ENCODE measurements at regions not wholly inside any gene's neighbourhood (a gene's known extent, or its start where the extent isn't known, plus 50 kb on each side); places are given as distances from the start of the nearest gene placed in this dataset.

DNA sequence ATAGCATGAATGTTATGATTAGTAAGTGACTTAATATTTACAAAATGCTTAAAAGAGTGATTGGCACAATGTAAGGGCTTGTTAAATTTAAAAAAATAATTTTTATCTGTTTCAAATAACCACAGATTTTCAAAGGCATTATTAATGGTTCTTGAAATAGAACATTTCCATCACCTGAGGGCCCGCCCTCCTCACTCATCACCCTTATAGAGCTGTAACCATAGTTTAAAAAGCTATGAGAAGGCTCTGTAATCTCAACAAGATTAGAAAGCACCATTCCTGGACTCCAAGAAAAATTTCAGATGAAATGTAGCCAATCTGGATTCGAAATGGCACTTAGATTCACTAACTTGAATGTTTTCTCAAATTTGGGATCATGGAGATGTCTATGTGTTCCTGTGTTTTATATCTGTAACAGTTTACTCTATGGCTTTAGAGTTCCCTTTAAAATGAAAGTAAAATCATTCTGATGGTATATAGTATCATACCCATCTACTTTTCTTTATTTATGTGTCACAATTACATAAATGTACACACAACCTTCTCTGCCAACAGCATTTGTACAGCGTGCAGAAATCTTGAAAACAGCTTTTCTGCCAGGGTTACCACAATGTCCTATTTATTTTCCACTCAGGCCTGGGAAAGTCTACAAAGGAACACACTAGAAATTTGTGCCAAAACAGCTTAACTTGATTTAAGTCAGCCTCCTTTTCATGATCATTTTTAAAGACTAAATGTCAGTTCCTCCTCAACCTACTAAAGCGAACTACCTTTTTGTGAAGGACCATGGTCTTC lies 207.7 kb downstream of the TBX18 start:
- Histone ChIP-seq H3K27me3 (ENCODE audit: control insufficient read depth, insufficient read depth, low read length) (no peaks in the 10 kb centered on the region), H3K9me3 (ENCODE audit: control insufficient read depth, insufficient read depth, low read length) (no peaks in the 10 kb centered on the region), H3K4me1 (ENCODE audit: control insufficient read depth, insufficient read depth, low read length) (no peaks in the 10 kb centered on the region), H3K36me3 (ENCODE audit: control insufficient read depth, insufficient read depth, low read length) (no peaks in the 10 kb centered on the region), H3K4me3 (ENCODE audit: low read depth, low read length) (no peak overlapping the region), H3K27ac (ENCODE audit: low read depth, low read length) (no peak overlapping the region)
- DNase-seq (ENCODE audit: low read depth in 4 of 6, low spot score in 6 of 6), result peak in 5 of 6 donors; percentile 0 to 38 (median 10)
- 0% methylated on average over 1 of the region's 4 CpGs for WGBS (ENCODE audit: insufficient coverage)

DNA sequence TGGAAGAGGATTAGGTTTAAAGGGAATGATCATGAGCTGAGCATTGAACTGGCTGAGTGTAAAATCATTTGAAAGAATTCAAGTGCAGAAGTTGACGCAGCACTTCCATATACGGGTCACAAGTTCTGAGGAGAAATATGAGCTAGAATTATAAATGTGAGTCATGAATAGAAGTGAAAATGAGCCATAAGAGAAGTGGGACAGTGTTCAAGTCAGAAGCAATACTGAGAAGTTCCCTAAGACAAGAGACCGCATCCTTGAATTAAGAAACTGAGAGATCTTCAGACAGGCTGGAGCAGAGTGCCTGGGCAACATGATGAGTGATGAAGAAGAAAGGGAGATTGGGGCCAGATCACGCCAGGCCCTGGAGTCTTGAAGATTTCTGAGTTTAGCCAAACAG lies 209.7 kb downstream of the TBX18 start:
- H3K27me3 ChIP-seq (ENCODE audit: control insufficient read depth, insufficient read depth, low read length), result no peaks in the 10 kb centered on the region
- no peaks in the 10 kb centered on the region for H3K4me1 ChIP-seq (ENCODE audit: control insufficient read depth, insufficient read depth, low read length)
- H3K36me3 ChIP-seq (ENCODE audit: control insufficient read depth, insufficient read depth, low read length), result no peaks in the 10 kb centered on the region
- no peaks in the 10 kb centered on the region for H3K9me3 ChIP-seq (ENCODE audit: control insufficient read depth, insufficient read depth, low read length)
- WGBS (ENCODE audit: insufficient coverage), result 97% methylated on average over 3 of the region's 4 CpGs
- H3K27ac ChIP-seq (ENCODE audit: low read depth, low read length), result no peak overlapping the region
- DNase-seq (ENCODE audit: low read depth in 4 of 6, low spot score in 6 of 6), result no peak
- H3K4me3 ChIP-seq (ENCODE audit: low read depth, low read length), result no peak overlapping the region

DNA sequence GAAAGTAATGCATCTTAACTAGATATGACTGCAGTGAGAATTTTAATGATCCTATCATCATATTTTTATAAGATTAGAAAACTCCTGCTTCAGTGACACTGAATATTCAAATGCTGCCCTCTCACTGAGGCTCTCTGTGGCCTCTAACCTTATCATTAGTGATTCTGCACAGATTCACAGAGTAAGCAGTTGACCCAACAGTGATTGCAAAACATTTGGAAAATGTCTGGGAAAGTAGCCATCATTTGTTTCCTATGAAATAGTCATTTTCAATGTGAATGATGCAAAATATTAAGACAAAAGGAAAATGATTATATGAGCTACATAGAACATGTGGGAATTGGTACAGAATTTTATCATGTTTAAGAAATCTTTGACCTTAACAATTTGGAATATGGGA lies 210.3 kb downstream of the TBX18 start:
- Histone ChIP-seq H3K4me3 (ENCODE audit: low read depth, low read length) (no peak overlapping the region), H3K4me1 (ENCODE audit: control insufficient read depth, insufficient read depth, low read length) (no peaks in the 10 kb centered on the region), H3K27me3 (ENCODE audit: control insufficient read depth, insufficient read depth, low read length) (no peaks in the 10 kb centered on the region), H3K9me3 (ENCODE audit: control insufficient read depth, insufficient read depth, low read length) (no peaks in the 10 kb centered on the region), H3K27ac (ENCODE audit: low read depth, low read length) (no peak overlapping the region), H3K36me3 (ENCODE audit: control insufficient read depth, insufficient read depth, low read length) (no peaks in the 10 kb centered on the region)
- DNase-seq (ENCODE audit: low read depth in 4 of 6, low spot score in 6 of 6), result no peak

DNA sequence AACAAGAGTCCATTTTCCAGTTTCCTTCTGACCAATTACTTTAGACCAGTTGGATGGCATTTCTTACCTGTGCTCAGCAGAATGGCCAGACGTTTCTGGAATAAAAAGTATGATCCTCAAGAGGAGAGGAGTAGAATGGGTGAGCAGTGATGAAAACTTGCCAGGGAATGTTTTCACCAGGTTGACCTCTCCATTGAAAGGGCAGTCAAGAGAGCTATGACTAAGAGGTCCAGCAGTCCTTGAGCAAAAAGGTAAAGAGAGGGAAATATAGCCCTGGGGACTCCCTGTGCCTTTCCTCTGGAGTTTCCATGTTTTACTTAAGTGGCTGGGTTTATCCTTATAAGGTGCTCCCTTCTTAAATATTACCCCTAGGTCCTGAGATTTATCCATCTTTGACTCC lies 210.9 kb downstream of the TBX18 start:
- Histone ChIP-seq H3K4me1 (ENCODE audit: control insufficient read depth, insufficient read depth, low read length) (no peaks in the 10 kb centered on the region), H3K4me3 (ENCODE audit: low read depth, low read length) (no peak overlapping the region), H3K27me3 (ENCODE audit: control insufficient read depth, insufficient read depth, low read length) (no peaks in the 10 kb centered on the region), H3K27ac (ENCODE audit: low read depth, low read length) (no peak overlapping the region), H3K36me3 (ENCODE audit: control insufficient read depth, insufficient read depth, low read length) (no peaks in the 10 kb centered on the region), H3K9me3 (ENCODE audit: control insufficient read depth, insufficient read depth, low read length) (no peaks in the 10 kb centered on the region)
- 20% methylated on average over 1 of the region's 1 CpG for WGBS (ENCODE audit: insufficient coverage)
- DNase-seq (ENCODE audit: low read depth in 4 of 6, low spot score in 6 of 6), result no peak

DNA sequence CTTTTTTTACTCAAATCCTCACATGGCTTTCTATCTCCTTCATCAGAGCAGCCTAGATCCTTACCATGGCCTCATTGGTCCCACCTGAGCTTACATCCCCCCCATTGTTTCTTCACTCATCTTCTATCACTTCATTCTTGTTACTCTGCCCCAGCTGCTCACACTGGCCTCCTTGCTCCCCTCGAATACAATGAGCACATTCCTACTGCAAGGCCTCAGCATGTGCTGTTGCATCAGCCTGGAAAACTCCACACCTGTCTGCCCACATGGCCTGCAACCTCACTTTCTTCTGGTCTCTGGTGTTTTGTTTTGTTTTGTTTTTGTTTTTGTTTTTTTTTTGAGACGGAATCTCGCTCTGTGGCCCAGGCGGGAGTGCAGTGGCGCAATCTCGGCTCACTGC lies 212.6 kb downstream of the TBX18 start:
- Histone ChIP-seq H3K36me3 (ENCODE audit: control insufficient read depth, insufficient read depth, low read length) (no peaks in the 10 kb centered on the region), H3K9me3 (ENCODE audit: control insufficient read depth, insufficient read depth, low read length) (no peaks in the 10 kb centered on the region), H3K4me3 (ENCODE audit: low read depth, low read length) (no peak overlapping the region), H3K27ac (ENCODE audit: low read depth, low read length) (no peak overlapping the region), H3K27me3 (ENCODE audit: control insufficient read depth, insufficient read depth, low read length) (no peaks in the 10 kb centered on the region), H3K4me1 (ENCODE audit: control insufficient read depth, insufficient read depth, low read length) (no peaks in the 10 kb centered on the region)
- DNase-seq (ENCODE audit: low read depth in 4 of 6, low spot score in 6 of 6), result no peak
- WGBS (ENCODE audit: insufficient coverage), result 89% methylated on average over 1 of the region's 6 CpGs

DNA sequence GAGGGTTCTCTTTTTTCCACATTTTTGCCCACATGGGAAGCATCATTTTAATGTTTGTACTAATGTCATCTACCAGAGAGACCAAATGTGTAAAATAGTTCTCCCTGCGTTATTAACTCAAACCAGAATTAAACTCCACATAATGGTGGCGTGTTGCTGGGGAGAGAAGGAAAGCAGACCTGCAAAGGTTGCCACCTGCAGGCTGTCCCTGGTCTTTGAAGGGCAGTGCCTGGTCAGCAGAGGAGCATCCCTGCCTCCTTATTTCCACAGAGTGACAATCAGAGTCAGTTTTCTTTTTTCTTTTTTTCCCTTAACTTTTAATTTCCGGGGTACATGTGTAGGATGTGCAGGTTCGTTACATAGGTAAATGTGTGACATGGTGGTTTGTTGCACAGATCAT lies 214.5 kb downstream of the TBX18 start:
- H3K36me3 ChIP-seq (ENCODE audit: control insufficient read depth, insufficient read depth, low read length), result no peaks in the 10 kb centered on the region
- H3K4me3 ChIP-seq (ENCODE audit: low read depth, low read length), result no peak overlapping the region
- WGBS (ENCODE audit: insufficient coverage), result 100% methylated on average over 1 of the region's 4 CpGs
- no peak for DNase-seq (ENCODE audit: low read depth in 4 of 6, low spot score in 6 of 6)
- H3K27ac ChIP-seq (ENCODE audit: low read depth, low read length), result no peak overlapping the region
- no peaks in the 10 kb centered on the region for H3K27me3 ChIP-seq (ENCODE audit: control insufficient read depth, insufficient read depth, low read length)
- no peaks in the 10 kb centered on the region for H3K9me3 ChIP-seq (ENCODE audit: control insufficient read depth, insufficient read depth, low read length)
- no peaks in the 10 kb centered on the region for H3K4me1 ChIP-seq (ENCODE audit: control insufficient read depth, insufficient read depth, low read length)

DNA sequence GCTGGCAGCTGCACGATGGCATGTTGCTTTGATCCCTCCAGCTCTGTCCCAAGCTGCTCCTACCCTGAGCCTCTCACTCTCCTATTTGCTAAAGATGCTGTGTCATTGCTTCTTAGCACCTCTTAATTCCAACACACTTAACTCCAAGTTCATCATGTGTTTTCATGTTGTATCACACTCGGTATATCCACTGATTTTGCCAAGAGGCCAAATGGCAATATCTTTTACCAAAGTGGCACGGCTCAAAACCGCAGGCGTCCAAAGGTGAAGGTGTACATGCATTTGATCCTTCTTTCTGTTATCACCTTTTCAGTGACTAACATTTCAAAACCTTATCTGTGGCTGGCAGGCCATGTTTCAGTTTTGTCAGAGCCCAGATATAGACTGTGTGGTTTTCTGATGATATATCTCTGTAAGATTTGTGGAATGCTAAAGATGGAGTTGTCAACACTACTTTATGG lies 217.0 kb downstream of the TBX18 start:
- no peaks in the 10 kb centered on the region for H3K4me1 ChIP-seq (ENCODE audit: control insufficient read depth, insufficient read depth, low read length)
- no peaks in the 10 kb centered on the region for H3K9me3 ChIP-seq (ENCODE audit: control insufficient read depth, insufficient read depth, low read length)
- 85% methylated on average over 5 of the region's 5 CpGs for WGBS (ENCODE audit: insufficient coverage)
- no peaks in the 10 kb centered on the region for H3K36me3 ChIP-seq (ENCODE audit: control insufficient read depth, insufficient read depth, low read length)
- H3K27ac ChIP-seq (ENCODE audit: low read depth, low read length), result no peak overlapping the region
- DNase-seq (ENCODE audit: low read depth in 4 of 6, low spot score in 6 of 6), result no peak
- H3K4me3 ChIP-seq (ENCODE audit: low read depth, low read length), result no peak overlapping the region
- H3K27me3 ChIP-seq (ENCODE audit: control insufficient read depth, insufficient read depth, low read length), result no peaks in the 10 kb centered on the region

DNA sequence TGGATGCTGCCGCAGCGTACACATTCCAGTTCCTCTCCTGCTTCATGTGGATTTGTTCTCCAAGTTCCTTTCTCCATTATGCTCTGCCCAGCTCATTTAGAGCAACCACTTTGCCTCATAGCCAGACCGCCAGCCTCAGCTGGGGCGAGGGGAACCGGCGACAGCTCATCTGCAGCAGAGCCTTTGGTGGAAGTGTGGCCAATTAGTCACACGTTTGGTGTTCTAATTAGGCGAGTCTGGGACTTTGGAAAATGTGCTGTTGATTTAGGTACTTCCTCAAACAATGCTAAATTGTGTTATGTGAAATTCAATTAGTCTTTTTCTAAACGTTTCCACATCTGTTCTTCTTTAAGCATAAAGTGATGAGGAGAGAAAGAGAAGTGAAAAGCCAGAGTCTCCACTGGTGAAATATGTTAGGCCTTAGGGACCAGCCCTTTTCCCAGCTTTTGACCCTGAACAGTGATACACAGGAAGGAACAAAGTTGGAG lies 217.9 kb downstream of the TBX18 start:
- Histone ChIP-seq H3K4me3 (ENCODE audit: low read depth, low read length) (no peak overlapping the region), H3K27ac (ENCODE audit: low read depth, low read length) (no peak overlapping the region), H3K9me3 (ENCODE audit: control insufficient read depth, insufficient read depth, low read length) (no peaks in the 10 kb centered on the region), H3K4me1 (ENCODE audit: control insufficient read depth, insufficient read depth, low read length) (no peaks in the 10 kb centered on the region), H3K36me3 (ENCODE audit: control insufficient read depth, insufficient read depth, low read length) (no peaks in the 10 kb centered on the region), H3K27me3 (ENCODE audit: control insufficient read depth, insufficient read depth, low read length) (no peaks in the 10 kb centered on the region)
- no peak for DNase-seq (ENCODE audit: low read depth in 4 of 6, low spot score in 6 of 6)
- 21% methylated on average over 5 of the region's 9 CpGs for WGBS (ENCODE audit: insufficient coverage)

DNA sequence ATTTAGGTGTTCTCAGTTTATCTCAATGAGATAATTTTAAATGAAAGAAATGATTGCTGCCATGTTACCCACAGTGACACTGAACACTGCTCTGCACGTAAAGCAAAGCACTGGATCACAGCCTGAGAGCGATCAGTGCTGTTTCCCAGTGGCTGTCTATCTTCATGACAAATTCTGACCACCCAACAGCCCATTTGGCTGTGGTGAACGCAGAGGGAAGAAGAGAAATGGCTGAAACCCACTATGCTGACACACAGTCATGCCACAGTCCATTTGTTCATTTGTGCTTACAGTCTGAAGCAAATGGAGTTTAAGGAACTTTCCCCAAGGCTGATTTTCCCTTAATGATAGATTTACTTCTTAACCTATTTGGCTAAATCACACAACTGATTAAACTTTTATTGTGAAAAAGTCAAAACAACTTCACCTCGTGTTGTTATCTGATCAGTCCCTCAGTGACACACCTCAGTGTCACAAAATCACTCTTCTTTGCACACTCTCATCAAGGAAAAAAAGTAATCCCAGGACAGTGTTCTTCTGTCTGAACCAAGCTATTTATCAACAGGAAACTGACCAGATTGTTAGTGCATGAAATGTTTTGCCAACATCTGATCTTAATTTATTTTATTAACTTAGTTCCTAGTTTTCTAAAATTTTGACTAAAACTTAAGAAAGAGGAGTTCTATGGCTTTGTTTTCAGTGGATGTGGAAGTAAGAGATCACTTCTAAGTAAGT lies 225.1 kb downstream of the TBX18 start:
- DNase-seq (ENCODE audit: low read depth in 4 of 6, low spot score in 6 of 6), result peak in 1 of 6 donors; percentile 12
- H3K27ac ChIP-seq (ENCODE audit: low read depth, low read length), result no peak overlapping the region
- H3K9me3 ChIP-seq (ENCODE audit: control insufficient read depth, insufficient read depth, low read length), result no peaks in the 10 kb centered on the region
- H3K36me3 ChIP-seq (ENCODE audit: control insufficient read depth, insufficient read depth, low read length), result no peaks in the 10 kb centered on the region
- H3K27me3 ChIP-seq (ENCODE audit: control insufficient read depth, insufficient read depth, low read length), result no peaks in the 10 kb centered on the region
- WGBS (ENCODE audit: insufficient coverage), result 45% methylated on average over 3 of the region's 4 CpGs
- H3K4me1 ChIP-seq (ENCODE audit: control insufficient read depth, insufficient read depth, low read length), result no peaks in the 10 kb centered on the region
- H3K4me3 ChIP-seq (ENCODE audit: low read depth, low read length), result no peak overlapping the region

Data from spinal cord (tissue), 9 donors.